A204.1 (cell line): ENCODE measurements at regions not wholly inside any gene's neighbourhood (a gene's known extent, or its start where the extent isn't known, plus 50 kb on each side); places are given as distances from the start of the nearest gene placed in this dataset.

Experiments used
- FAIRE-seq: peaks from 2 replicates; lab custom pipeline; 2012; peaks lifted over from hg19 to GRCh38; lab: Jason Lieb, UNC

DNA sequence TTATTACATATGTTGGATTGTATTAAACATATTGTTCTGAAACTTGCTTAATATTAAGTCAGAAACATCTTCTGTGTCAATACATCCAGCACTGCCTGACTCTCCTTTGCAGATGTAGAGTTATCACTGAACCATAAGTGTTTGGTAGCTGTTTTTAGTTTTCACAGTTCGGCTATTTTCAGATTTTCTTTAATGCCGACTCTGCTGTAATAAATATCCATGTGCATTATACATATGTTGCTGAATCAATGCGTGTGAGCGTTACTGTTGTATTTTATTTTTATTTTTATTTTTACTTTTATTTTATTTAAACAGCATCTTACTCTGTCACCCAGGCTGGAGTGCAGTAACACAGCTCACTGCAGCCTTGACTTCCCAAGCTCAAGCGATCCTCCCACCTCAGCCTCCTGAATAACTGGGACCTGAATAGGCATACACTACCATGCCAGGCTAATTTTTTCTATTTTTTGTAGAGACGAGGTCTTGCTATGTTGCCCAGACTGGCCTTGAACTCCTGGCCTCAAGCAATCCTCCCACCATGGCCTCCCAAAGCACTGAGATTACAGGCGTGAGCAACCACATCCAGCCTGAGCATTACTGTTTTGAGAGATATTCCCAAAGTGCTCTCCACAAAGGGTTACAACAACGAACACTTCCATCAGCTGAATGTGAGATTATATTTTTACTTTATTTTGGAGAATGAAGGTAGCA lies 50.7 kb upstream of the NOCT start:
- no peak for FAIRE-seq

GRCh38 chr4:138963412-138963811 lies 52.2 kb upstream of the NOCT start:
- no peak for FAIRE-seq

GRCh38 chr4:138961664-138962063 lies 53.9 kb upstream of the NOCT start:
- FAIRE-seq, result no peak

GRCh38 chr4:138961129-138961528 lies 54.5 kb upstream of the NOCT start:
- FAIRE-seq, result no peak

DNA sequence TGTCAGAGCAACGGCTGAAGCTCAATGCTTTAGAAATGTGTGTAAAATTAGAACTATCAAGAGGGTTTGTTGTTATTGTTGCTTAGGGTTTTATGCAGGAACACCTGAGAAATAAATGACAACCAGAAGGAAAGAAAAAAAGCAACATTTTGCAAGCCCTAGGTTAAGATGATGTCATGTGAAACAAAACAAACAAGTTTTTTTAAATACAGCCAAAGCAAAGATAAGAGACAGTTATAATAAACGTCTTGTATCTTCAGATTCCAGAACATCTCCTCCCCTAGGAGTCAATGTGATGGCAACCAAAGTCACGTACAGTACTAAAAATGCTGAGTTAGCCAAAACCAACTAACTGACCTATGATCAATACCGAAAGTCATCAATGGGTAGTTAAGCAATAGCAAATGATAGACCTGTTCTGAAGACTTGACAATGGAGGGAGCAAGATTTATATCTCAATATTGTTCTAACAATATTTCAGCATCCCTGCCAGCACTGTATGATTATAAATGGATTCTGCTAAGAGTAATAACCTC lies 55.3 kb upstream of the NOCT start:
- FAIRE-seq, result no peak

- no peak for FAIRE-seq
Measured at GRCh38 chr4:138959097-138959815, 56.3 kb upstream of the NOCT start.

DNA sequence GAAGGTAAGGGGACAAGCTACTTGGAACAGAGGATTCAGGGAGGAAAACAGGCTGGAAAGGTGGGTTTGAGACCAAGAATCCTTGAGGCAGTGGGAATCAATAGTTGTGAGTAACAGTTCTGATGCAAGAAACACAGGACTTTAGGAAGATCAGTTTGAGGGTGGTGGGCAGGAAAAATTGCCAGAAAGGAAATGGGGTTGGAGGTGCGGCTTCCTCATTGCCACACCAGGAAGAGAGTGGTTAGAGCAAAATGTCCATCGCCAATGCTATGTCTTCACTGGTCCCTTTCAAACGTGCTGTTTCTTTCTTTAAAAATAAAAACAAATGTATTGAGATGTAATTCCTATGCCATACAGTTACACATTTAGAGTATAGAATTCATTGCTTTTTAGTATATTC lies 57.1 kb upstream of the NOCT start:
- FAIRE-seq, result no peak

DNA sequence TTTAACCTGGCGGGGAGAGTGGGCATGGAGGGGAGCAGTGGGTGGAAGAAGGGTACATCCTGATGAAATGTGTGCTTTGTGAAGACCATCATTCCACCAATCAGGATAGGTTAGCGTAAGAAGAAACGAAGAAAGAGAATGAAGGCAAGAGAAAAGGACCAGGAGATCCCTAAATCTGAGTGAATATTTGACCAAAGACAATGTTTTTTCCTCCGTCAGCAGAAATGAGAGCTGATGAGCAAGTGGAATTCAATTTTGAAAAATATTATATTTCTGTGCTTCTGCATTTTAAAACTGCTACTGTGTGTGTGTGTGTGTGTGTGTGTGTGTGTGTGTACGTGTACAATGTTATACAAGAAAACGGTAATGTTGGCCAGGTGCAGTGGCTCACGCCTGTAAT lies 58.3 kb upstream of the NOCT start:
- FAIRE-seq, result no peak

DNA sequence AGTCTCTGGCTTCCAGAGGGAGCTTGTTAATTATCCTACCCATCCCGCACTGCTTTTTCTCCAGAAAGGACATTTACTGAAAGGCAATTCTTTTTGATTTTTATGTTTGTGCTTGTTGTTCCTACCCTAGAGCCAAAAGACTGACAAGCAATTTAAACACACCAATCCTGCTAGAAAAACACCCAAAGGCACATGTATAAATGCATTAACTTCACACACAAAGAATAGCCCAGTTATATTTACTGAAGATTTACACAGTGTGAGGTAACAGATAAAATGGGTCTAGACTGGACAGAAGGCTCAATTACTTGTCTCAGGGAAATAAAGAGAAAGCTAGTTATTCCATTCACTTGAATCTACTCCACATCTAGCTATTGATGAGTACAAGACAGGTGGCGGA lies 61.2 kb upstream of the NOCT start:
- FAIRE-seq, result no peak

DNA sequence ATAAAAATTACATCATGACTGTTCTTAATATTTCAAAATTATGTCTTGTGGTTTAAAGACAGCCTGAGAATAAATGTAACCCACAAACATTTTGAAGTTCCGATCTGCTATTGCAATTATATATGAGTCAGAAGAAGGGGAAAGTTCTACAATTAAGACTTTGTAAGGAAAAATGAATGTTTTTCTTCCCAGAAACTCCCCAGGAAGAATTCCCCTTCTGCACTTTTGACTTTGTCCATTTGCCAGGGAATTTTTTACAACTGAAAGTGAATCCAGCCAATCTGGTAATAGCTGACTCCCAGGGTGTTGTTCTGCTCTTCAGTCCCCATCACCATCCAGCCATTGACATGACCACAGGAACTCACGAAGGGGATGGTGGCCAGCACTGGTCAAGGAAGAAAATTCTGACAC lies 61.6 kb upstream of the NOCT start:
- FAIRE-seq, result no peak

DNA sequence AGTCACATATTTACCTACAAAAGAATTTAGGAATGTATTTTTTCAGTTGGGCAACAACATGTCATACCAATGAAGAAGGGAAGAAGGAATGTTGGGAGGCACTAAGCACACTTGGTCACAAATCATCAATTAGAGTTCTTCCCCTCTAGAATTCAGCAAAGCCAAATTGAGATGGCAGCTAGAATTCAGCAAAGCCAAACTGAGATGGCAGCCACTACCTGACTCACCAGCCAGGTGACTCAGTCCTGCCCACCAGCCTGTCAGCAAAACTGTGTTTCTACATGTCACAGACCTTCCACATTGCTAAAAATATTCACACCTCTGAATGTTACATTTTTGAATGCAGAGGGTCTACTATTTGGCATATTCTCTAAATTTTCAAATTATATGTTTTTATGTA lies 63.2 kb upstream of the NOCT start:
- no peak for FAIRE-seq

DNA sequence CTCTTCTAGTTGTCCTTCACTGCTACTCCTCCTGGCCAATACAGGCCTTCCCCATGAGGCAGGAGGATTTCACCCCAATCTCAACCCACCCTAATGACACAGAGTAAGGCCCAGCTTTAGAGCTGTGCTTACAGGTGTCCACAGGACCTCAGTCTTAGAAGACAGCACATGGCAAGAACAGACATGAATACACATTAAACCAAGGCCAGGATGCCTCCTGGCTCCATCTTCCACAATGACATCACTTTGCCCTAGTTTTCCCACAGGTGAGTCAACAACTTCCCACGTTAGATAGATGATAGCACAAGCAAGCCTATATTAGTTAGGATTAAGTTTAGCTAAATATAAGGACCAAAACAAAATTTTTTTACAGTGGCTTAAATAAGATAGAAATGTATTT lies 63.8 kb upstream of the NOCT start:
- no peak for FAIRE-seq

DNA sequence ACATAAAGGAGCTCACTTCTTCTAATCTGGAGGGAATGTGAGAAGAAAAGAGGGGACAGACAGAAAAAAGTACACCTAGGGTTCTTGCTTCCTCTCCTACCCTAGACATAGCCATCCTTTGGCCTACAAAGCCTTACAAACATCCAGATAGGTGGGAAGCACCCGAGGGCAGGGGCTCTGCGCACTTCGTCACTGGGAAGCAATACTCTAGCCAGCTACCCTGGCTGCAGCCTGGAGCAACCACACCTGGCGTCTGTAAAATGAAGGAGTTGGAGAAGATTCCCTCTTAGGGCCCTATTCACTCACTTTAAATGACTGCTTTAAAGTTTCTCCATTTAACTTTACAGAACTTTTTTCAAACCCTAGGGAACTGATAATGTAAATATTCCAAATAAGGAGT lies 65.7 kb upstream of the NOCT start:
- no peak for FAIRE-seq

DNA sequence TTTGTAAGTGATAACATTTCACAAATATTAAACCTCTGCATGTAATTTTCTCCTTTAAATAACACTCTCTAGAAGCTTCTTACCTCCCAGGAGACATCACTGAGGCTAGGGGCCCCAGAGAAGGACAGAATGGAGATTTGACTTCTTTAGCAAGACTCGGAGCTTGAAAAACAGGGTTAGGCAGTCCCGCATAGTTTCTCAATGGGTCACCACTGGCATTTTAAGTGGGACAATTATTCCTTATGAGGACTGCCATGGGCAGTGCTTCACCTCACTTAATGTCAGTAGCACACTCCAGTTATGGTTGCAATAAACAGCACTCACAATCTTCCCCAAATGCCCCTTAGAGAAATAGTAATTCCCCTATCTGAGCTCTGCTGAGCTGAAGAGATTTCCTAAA lies 66.7 kb upstream of the NOCT start:
- FAIRE-seq, result no peak

- FAIRE-seq, result no peak
Measured at GRCh38 chr4:138946306-138946705, 69.3 kb upstream of the NOCT start.

- no peak for FAIRE-seq
Measured at GRCh38 chr4:138945840-138946239, 69.7 kb upstream of the NOCT start.

DNA sequence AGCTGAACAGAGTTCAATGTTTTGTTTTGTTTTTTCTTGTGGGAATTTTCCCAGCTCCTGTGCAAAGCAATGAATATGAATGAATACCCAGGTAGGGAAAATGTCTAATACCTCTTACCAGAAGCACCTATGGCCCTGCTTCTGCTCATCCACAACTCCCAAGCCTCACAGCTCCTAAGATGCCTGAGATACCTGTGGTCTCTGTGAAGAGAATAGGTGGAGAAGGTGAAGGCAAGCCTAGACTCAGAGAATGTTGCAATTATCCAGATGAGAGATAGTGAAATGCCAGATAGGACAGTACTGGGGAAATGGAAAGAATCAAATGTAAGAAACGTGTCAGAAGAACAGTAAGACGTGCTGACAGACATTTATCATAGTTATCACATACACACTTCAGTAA lies 70.2 kb upstream of the NOCT start:
- no peak for FAIRE-seq

DNA sequence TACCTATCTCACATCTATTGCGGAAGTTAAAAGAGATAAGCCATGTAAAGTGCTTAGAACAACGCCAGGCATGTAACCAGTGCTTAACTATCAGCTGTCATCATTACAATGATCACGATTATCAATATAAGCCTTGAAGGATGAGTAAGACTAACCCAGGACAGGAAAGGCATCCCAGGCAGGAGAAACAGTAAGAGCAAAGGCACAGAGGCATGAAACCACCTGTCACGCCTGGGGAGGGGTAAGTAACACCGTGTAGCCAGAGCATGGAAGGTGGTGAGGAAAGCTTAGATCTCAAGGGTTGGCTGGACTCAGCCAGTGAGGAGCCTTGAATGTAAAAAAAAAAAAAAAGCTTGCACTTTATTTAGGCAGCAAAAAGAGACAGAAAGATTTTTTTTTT lies 71.7 kb upstream of the NOCT start:
- no peak for FAIRE-seq

- no peak for FAIRE-seq
Measured at GRCh38 chr4:138941037-138941436, 74.5 kb upstream of the NOCT start.

DNA sequence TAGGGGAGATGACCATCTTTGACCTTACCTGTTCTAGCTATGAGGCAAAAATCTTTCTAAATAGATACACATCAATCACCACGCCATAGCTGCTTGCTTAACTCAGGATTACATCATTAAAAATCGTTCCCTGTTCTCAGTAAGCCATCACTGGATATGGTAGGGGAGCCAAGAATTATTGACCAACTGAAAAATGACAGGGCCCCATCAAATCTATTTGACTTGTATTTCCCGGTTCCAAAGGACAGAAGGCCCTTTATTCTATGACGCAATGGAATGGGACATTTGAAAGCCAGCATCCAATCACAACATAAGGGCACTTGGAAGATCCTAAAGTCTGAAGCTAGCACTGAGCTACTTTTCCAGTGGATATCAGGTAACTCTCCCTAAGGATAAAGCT lies 75.6 kb upstream of the NOCT start:
- FAIRE-seq, result no peak

GRCh38 chr4:138938366-138938690 lies 77.3 kb upstream of the NOCT start:
- FAIRE-seq, result peak; percentile 65

GRCh38 chr4:138935135-138935807 lies 80.3 kb upstream of the NOCT start:
- FAIRE-seq, result no peak

DNA sequence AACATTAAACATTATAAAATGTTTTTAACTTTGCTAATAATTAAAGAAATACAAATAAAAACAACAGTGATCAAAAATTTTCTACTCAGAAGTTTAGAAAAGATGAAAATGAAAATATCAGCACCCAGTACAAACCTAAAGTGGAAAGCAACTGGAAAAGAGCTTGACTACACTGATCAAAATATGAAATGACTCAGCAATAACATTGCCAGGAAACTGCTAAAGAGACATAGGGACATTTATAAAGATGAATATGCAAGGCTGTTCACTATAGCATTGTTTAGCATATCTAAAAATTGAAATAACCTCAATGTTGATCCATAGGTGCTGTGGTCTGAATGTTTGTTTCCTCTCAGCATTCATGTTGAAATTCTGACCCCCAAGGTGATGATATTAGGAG lies 88.5 kb upstream of the NOCT start:
- peak; percentile 25 for FAIRE-seq

- no peak for FAIRE-seq
Measured at GRCh38 chr4:138925495-138925894, 90.1 kb upstream of the NOCT start.
